WTC11 (cell line): ENCODE measurements at regions not wholly inside any gene's neighbourhood (a gene's known extent, or its start where the extent isn't known, plus 50 kb on each side); places are given as distances from the start of the nearest gene placed in this dataset.

Experiments
- ATAC-seq: fragments of 200-7000 bp; cut with Tn5 transposase; 2 replicates; pipeline ENCODE4 v1.10.0; 2021; ENCODE audit warnings: mild to moderate bottlenecking, moderate library complexity
- CTCF ChIA-PET: fragments of 300-600 bp; sonication (Branson Sonifier 250); formaldehyde crosslinking; loops from one replicate; lab custom pipeline; 2021; ENCODE audit warnings: antibody characterized with exemption; lab: Charles Lee
- POLR2A ChIA-PET: fragments of 350-600 bp; sonication (Branson Sonifier 250); formaldehyde crosslinking; loops from one replicate; lab custom pipeline; 2021; ENCODE audit warnings: antibody characterized with exemption; lab: Charles Lee
- DNase-seq: peaks from one replicate; pipeline ENCODE4 v3.0.0; 2021; ENCODE audit warnings: low spot score
- H3K27ac Mint-ChIP-seq: 2 replicates; pipeline ENCODE4 v1.8.0; 2021; ENCODE audit warnings: mixed read lengths
- H3K27me3 Mint-ChIP-seq: 2 replicates; pipeline ENCODE4 v1.8.0; 2021; ENCODE audit warnings: low read depth, mild to moderate bottlenecking, moderate library complexity, mixed read lengths
- H3K36me3 Mint-ChIP-seq: 2 replicates; pipeline ENCODE4 v1.8.0; 2021; ENCODE audit warnings: mixed read lengths
- H3K4me1 Mint-ChIP-seq: 2 replicates; pipeline ENCODE4 v1.8.0; 2022; ENCODE audit warnings: mixed read lengths
- H3K4me3 Mint-ChIP-seq: 2 replicates; pipeline ENCODE4 v1.8.0; 2021; ENCODE audit warnings: mild to moderate bottlenecking, moderate library complexity, mixed read lengths
- H3K9me3 Mint-ChIP-seq: 2 replicates; pipeline ENCODE4 v1.8.0; 2021; ENCODE audit warnings: mixed read lengths
- CTCF ChIP-seq: fragments of 200-600 bp; IDR thresholded peaks from 2 replicates; pipeline ENCODE4 v1.8.0; 2022; ENCODE audit warnings: antibody characterized with exemption
- GRHL2 ChIP-seq: fragments of 250-450 bp; sonication (Bioruptor Pico); IDR thresholded peaks from 2 replicates; pipeline ENCODE4 v1.8.0; 2022; ENCODE audit warnings: mild to moderate bottlenecking, moderate library complexity; ENCODE audit not compliant: insufficient replicate concordance, severe bottlenecking
- HMGXB4 ChIP-seq: sonication (generic); formaldehyde crosslinking; IDR thresholded peaks from 2 replicates; pipeline ENCODE4 v1.8.1; 2023; ENCODE audit warnings: mild to moderate bottlenecking, moderate library complexity, missing genetic modification reagents
- IRF1 ChIP-seq: sonication (generic); formaldehyde crosslinking; IDR thresholded peaks from 2 replicates; pipeline ENCODE4 v1.8.0; 2023; ENCODE audit warnings: missing genetic modification reagents
- JAZF1 ChIP-seq: fragments of 250-450 bp; sonication (Bioruptor Pico); IDR thresholded peaks from 2 replicates; pipeline ENCODE4 v1.9.0; 2021; ENCODE audit warnings: moderate library complexity, mild to moderate bottlenecking, inconsistent platforms
- KAT7 ChIP-seq: sonication (generic); formaldehyde crosslinking; IDR thresholded peaks from 2 replicates; pipeline ENCODE4 v1.8.1; 2023; ENCODE audit warnings: missing genetic modification reagents, mild to moderate bottlenecking, borderline replicate concordance
- MYBL2 ChIP-seq: sonication (generic); formaldehyde crosslinking; IDR thresholded peaks from 2 replicates; pipeline ENCODE4 v1.8.1; 2023; ENCODE audit warnings: mild to moderate bottlenecking, moderate library complexity, missing genetic modification reagents
- NR2C2 ChIP-seq: sonication (generic); formaldehyde crosslinking; IDR thresholded peaks from 2 replicates; pipeline ENCODE4 v1.8.0; 2022; ENCODE audit warnings: mild to moderate bottlenecking, missing genetic modification reagents
- NR3C1 ChIP-seq: sonication (generic); formaldehyde crosslinking; conservative IDR thresholded peaks from 2 replicates; pipeline ENCODE4 v1.8.1; 2023; ENCODE audit warnings: low read depth, mild to moderate bottlenecking, missing genetic modification reagents
- PRRX2 ChIP-seq: fragments of 250-450 bp; sonication (Bioruptor Pico); IDR thresholded peaks from 2 replicates; pipeline ENCODE4 v1.8.0; 2021; ENCODE audit warnings: mild to moderate bottlenecking
- RORB ChIP-seq: fragments of 250-450 bp; sonication (Bioruptor Pico); IDR thresholded peaks from 2 replicates; pipeline ENCODE4 v1.9.0; 2021; ENCODE audit warnings: mild to moderate bottlenecking
- ZBTB21 ChIP-seq: sonication (generic); formaldehyde crosslinking; IDR thresholded peaks from 2 replicates; pipeline ENCODE4 v1.8.1; 2023; ENCODE audit warnings: mild to moderate bottlenecking, missing genetic modification reagents, borderline replicate concordance
- ZBTB43 ChIP-seq: sonication (generic); formaldehyde crosslinking; IDR thresholded peaks from 2 replicates; pipeline ENCODE4 v1.8.1; 2023; ENCODE audit warnings: mild to moderate bottlenecking, missing genetic modification reagents
- ZNF423 ChIP-seq: fragments of 250-450 bp; sonication (Bioruptor Pico); IDR thresholded peaks from 2 replicates; pipeline ENCODE4 v2.1.2; 2022; ENCODE audit warnings: mild to moderate bottlenecking, moderate library complexity
- ZNF532 ChIP-seq: fragments of 250-450 bp; sonication (Bioruptor Pico); IDR thresholded peaks from 2 replicates; pipeline ENCODE4 v1.9.0; 2021; ENCODE audit warnings: mild to moderate bottlenecking, borderline replicate concordance

- no peak for TF ChIP-seq CTCF
- TF ChIP-seq RORB (CRISPR knock-in tag), result no peak
- TF ChIP-seq GRHL2 (CRISPR knock-in tag), result no peak
Observed at GRCh38 chr3:182436547-182436946, 356.8 kb upstream of the ATP11B start (continued).

- no peaks in the 10 kb centered on the region for H3K27me3 Mint-ChIP-seq
- H3K9me3 Mint-ChIP-seq, result no peaks in the 10 kb centered on the region
- ATAC-seq (no peak), DNase-seq (no peak)
- H3K27ac Mint-ChIP-seq, result no peak overlapping the region
- no peaks in the 10 kb centered on the region for H3K36me3 Mint-ChIP-seq
- H3K4me3 Mint-ChIP-seq, result no peak overlapping the region
- H3K4me1 Mint-ChIP-seq, result no peaks in the 10 kb centered on the region
- ChIA-PET CTCF (no interaction called here), POLR2A (no interaction called here)
- no peak for TF ChIP-seq IRF1 (CRISPR knock-in tag)
Observed at GRCh38 chr3:182438398-182438797, 354.9 kb upstream of the ATP11B start.

- ATAC-seq (no peak), DNase-seq (no peak)
- no peak overlapping the region for H3K27ac Mint-ChIP-seq
- no peaks in the 10 kb centered on the region for H3K4me1 Mint-ChIP-seq
- no peaks in the 10 kb centered on the region for H3K9me3 Mint-ChIP-seq
- no peaks in the 10 kb centered on the region for H3K27me3 Mint-ChIP-seq
- POLR2A ChIA-PET, result no interaction called here
- H3K4me3 Mint-ChIP-seq, result no peak overlapping the region
- TF ChIP-seq HMGXB4 (CRISPR knock-in tag) (no peak), JAZF1 (CRISPR knock-in tag) (no peak), ZNF532 (CRISPR knock-in tag) (no peak), ZBTB21 (CRISPR knock-in tag) (no peak), NR2C2 (no peak), PRRX2 (CRISPR knock-in tag) (no peak), NR3C1 (CRISPR knock-in tag) (no peak), ZNF423 (CRISPR knock-in tag) (no peak)
- H3K36me3 Mint-ChIP-seq, result no peaks in the 10 kb centered on the region
- CTCF ChIA-PET, result no interaction called here
Observed at GRCh38 chr3:182440101-182440500, 353.2 kb upstream of the ATP11B start.

- H3K9me3 Mint-ChIP-seq, result no peaks in the 10 kb centered on the region
- POLR2A ChIA-PET, result no interaction called here
- ATAC-seq (no peak; the same call in 1 of the 2 replicates), DNase-seq (no peak)
- CTCF ChIA-PET, result no interaction called here
- TF ChIP-seq KAT7 (no peak), MYBL2 (CRISPR knock-in tag) (no peak), ZBTB43 (CRISPR knock-in tag) (no peak)
- H3K27me3 Mint-ChIP-seq, result no peaks in the 10 kb centered on the region
- no peak overlapping the region for H3K4me3 Mint-ChIP-seq
- no peaks in the 10 kb centered on the region for H3K4me1 Mint-ChIP-seq
- H3K27ac Mint-ChIP-seq, result no peak overlapping the region
- no peaks in the 10 kb centered on the region for H3K36me3 Mint-ChIP-seq
Observed at GRCh38 chr3:182445576-182445975, 347.7 kb upstream of the ATP11B start.
